ENCODE measurements at regions not wholly inside any gene's neighbourhood (a gene's known extent, or its start where the extent isn't known, plus 50 kb on each side); places are given as distances from the start of the nearest gene placed in this dataset.

GRCh38 chr3:30354513-30354912 lies 251.9 kb upstream of the TGFBR2 start:
- DNase-seq (ENCODE audit: low read depth in 2 of 3, low spot score in 1 of 3), result no peak

DNA sequence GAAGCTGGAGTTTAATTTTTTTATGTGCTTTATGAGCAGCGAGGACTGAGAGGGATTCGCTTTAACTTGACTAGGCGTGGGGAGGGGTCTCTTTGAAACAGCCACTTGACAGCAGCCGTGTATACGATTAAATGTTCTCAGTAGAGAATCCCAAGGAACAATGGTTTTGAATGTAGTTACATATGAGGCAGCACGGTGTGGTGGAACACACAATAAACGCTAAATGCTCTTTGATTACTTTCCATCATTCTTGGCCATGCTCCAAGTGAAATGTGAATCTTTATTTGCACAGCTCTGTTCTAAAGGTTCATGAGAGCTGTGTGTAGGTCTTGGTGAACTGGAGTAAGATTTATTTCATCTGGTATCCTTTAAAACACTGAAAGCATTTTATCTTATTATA lies 251.4 kb upstream of the TGFBR2 start:
- no peak for DNase-seq (ENCODE audit: low read depth in 2 of 3, low spot score in 1 of 3)

DNA sequence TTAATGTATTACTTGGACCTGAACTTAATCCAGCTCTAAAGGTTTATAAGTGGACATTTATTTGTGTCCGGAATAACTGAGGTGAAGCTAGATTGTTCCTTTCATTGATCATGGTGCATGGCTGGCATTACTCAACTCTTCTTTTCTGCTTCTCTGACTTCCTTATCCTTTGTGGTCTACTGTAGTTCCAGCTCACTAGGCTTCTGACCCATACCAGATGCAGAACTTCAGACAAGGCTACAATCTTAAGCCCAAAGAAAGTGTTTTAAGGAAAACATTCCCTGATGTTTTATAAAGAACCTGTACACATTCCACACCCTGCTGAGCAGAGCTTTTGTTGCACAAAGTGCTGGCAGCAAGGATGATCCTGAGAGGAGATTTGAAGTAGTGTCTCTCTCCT lies 250.8 kb upstream of the TGFBR2 start:
- no peak for DNase-seq (ENCODE audit: low read depth in 2 of 3, low spot score in 1 of 3)

DNA sequence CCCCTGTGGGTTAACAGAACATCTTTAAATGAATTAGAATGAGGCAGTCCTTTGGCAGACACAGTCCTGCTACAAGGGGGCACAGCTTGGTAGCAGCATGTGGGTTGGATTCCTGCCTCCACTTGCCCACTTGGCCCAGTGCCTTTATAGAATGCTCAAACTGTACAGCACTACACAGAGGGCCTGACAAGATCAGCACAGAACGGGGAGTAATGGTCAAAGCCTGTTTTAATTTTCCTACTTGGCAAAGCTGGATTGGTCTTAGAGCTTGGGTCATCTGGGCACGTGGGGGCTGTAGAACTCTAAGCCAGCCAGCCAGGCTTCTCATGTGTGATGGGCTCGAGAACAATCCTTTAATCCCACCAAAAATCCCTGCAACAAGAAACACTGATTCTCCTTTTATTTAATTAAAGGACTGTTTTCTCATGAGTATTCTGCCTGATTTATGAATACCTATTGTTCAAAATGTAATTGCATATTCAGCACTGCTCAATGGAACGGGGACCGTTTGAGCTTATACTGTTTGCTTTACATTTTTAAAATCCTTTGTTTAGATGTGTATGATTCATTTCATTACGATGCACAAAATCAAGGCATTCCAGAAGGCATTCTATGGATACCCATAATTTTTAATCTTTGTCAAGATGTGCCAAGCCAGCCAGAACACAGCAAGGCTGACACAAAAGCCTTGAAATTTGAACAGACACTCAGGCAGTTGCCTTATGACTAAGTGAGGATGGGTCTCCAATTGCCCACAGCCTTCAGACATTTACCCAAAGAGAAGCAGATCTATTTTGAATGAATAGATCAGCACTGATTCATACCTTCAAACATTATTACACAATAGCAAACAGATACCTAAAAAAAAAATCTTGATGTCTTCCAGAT lies 249.3 kb upstream of the TGFBR2 start:
- no peak for DNase-seq (ENCODE audit: low read depth in 2 of 3, low spot score in 1 of 3)

DNA sequence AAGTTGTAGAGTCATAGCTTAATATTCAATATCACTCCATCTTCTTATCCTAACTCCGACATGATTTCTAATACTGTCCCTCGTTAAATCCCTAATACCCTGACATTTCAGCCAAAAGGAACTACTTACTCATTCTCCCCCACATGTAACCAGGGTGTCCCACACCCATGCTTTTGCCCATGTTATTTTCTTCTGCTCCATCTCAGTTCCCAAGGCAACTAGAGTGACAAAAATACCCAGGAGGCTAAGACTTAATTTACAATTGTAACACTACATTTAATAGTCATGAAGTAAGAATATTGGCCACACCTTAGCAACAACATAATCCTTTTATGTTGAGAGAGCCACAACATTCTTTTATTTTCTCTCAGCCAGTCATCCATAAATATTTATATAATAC lies 248.5 kb upstream of the TGFBR2 start:
- no peak for DNase-seq (ENCODE audit: low read depth in 2 of 3, low spot score in 1 of 3)

DNA sequence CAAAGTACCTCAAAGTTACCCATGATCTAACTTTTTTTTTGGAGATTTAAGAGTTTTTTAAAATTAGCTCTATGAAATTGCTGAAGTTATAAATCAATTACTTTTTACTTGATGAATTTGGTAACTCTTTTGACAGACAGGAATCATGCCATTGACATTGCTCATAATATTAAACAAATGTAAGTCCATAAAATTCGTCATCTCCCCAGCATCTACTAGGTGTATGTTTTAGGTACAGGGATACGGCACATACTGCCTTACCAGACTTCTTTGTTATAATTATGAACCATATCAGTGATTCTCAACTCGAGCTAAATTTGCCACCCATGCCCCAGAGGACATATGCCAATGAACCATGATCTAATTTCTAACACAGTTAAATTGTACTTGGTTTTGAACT lies 247.5 kb upstream of the TGFBR2 start:
- DNase-seq (ENCODE audit: low read depth in 2 of 3, low spot score in 1 of 3), result no peak

DNA sequence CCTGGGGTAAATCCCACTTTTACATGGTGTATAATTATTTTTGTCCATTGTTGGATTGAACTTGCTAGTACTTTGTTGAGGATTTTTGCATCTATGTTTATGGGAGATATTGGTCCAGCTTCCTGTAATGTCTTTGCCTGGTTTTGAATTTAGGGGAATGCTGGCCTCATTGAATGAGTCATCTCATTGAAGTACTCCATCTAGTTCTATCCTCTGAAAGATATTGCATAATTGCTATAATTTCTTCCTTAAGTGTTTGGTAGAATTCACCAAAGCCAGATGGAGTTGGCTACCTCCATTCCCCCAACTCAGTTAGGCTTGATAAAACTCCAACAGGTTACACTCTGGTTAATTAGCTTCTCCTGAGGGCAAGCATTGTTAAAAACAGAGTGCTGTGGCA lies 237.4 kb upstream of the TGFBR2 start:
- no peak for DNase-seq (ENCODE audit: low read depth in 2 of 3, low spot score in 1 of 3)

GRCh38 chr3:30370681-30371271 lies 235.6 kb upstream of the TGFBR2 start:
- no peak for DNase-seq (ENCODE audit: low read depth in 2 of 3, low spot score in 1 of 3)

DNA sequence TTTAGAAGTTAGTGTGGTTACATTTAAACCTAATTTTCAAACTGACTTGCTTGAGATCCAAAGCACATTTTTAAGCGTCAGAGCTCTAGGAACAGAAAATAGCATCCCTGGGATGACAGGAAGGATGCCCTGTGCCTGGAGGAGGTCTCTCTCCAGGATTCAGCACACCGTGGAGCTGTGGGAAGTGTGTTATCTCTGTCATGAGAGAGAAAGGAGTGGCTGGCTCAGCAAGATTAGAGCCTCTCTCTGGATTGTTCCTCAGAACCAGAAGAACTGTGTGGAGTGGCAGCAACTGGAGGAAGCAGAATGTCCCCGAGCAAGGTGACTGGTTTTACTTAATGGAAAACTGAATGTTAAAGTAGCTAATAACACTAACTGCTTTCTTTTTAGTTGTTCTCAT lies 233.6 kb upstream of the TGFBR2 start:
- no peak for DNase-seq (ENCODE audit: low read depth in 2 of 3, low spot score in 1 of 3)

DNA sequence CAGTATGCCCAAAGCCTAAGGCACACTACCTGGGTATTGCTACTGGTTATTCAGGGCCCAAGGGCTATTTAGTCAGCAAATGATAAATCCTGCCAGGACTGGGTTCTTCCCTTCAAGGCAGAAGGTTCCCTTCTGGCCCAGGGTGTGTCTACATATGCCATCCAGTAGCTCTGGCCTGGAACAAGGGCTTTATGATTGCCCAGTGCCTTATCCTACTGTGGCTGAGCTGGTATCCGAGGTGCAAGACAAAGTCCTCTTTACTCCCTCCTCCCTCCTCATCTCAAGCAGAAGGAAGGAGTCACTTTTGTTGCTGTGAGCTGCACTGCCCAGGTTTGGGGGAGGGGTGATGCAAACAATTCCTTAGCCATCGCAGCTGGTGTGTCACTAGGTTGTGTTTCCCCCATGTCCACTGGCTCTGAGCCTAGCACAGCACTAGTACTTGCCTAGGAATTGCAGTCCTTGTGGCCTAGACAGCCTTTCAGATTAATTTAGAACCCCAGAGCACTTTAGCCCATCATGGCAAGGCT lies 221.8 kb upstream of the TGFBR2 start:
- DNase-seq (ENCODE audit: low read depth in 2 of 3, low spot score in 1 of 3), result no peak

DNA sequence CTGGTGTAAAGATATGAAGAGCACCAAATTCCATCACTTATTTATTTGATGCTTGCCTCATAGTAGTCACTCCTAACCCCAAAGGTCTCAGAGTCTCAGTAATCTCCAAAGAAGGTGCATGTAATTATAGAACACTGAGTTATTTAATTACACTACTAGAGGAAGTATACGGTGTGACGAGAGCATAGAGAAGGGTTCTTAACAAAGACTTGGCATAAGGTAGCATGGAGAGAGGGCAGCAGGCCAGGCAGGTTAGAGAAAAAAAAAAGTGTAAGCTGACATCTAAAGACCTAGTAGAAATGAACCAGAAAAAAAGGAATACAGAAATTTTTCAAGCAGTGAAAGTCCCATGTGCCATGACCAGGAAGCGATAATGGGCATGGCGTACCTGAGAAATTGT lies 213.3 kb upstream of the TGFBR2 start:
- no peak for DNase-seq (ENCODE audit: low read depth in 2 of 3, low spot score in 1 of 3)

DNA sequence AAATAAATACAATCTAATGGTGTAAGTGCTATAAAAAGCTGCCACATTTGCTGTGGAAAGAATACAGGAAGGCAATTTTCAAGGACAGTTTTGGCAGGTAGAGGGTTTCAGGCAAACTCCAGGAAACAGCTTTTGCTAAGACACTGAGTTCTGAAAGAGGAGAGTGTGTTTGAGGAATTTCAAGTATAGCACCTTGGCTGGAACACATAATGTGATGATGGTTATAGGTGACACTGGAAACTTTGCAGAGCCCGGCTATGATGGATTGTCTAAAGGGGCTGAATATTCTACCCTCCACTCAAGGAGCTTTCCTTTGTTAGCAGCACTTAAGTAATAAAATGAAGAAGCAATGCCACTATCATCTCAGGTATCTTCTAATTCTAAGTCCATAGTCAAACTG lies 209.4 kb upstream of the TGFBR2 start:
- DNase-seq (ENCODE audit: low read depth in 2 of 3, low spot score in 1 of 3), result no peak

DNA sequence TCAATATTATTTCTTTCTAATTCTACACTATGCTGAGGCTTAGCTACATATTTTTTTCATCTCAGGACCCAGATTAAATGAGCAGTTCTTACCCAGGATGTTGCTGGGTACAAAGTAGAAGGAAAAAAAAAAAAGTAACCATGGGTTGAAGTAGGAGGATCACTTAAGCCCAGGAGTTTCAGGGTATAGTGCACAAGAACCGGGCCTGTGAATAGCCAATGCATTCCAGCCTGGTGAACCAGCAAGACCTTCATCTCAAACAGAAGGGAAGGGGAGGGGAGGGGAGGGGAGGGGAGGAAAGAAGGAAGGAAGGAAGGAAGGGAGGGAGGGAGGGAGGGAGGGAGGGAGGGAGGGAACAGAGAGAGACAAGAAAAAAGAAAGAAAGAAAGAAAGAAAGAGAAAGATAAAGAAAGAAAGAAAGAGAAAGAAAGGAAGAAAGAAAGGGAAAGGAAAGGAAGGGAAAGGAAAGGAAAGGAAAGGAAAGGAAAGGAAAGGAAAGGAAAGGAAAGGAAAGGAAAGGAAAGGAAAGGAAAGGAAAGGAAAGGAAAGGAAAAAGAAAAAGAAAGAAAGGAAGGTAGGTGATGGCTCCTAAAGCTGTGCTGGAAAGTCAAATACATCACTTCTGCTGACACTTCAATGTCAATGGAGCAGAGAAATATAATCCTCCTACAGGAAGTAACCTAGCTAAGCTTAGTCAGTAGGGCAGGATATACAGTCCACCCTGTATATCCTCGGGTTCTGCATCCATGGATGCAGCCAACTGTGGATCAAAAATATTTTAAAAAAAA lies 206.8 kb upstream of the TGFBR2 start:
- DNase-seq (ENCODE audit: low read depth in 2 of 3, low spot score in 1 of 3), result no peak

DNA sequence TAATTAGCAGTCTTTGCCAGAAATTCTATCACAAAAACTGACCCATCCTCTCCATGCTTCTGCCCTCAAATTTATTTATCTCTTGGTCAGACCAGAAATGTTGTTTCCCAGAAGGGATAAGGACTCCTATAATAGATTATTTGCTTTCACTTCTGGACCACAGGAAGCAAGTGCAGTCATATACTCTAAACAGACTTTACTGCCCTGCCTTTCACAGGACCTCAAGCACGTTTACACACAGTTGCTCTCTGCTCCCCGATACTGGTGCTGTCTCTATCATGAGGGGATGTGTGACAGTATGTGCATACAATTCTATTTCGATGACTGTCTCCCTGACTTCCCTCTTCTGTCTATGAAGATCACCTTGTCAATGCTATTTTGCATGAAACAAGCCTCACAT lies 205.5 kb upstream of the TGFBR2 start:
- no peak for DNase-seq (ENCODE audit: low read depth in 2 of 3, low spot score in 1 of 3)

- DNase-seq (ENCODE audit: low read depth in 2 of 3, low spot score in 1 of 3), result no peak
Measured at GRCh38 chr3:30401971-30402370, 204.4 kb upstream of the TGFBR2 start.

GRCh38 chr3:30407651-30408050 lies 198.8 kb upstream of the TGFBR2 start:
- no peak for DNase-seq (ENCODE audit: low read depth in 2 of 3, low spot score in 1 of 3)

- no peak for DNase-seq (ENCODE audit: low read depth in 2 of 3, low spot score in 1 of 3)
Measured at GRCh38 chr3:30408105-30408557, 198.3 kb upstream of the TGFBR2 start.

DNA sequence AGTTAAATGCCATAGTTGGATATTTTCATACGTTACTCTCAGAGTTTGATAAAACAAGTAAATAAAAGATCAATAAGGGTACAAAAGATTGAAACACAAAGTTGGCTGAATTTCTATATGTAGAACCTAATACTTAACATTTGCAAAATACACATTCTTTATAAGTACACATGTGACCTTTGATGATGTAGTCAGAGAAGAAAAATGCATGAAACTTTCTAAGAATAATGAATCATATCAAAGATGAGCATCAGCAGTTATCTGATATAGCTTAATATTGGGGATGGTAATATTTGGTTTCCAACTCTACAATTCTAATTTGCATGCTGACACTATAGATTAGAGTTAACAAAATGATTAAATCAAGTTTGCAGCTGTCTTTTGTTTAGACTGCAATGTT lies 188.0 kb upstream of the TGFBR2 start:
- no peak for DNase-seq (ENCODE audit: low read depth in 2 of 3, low spot score in 1 of 3)

DNA sequence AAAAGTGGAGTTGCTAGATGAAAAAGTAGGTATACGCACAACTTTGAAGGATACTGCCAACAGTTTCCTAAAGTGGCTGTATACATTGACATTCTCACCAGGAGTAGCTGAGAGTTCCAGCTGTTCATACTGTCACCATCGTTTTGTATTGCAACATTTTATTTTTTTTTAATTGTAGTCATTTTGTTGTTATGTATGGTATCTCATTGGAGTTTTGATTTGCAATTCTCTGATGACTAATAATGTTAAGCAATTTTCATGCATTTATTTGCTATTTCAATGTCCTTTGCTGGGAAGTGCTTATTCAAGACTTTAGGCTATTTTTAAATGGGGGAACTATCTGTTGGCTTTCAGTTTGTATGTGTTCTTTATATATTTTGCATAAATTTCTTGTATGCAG lies 185.1 kb upstream of the TGFBR2 start:
- DNase-seq (ENCODE audit: low read depth in 2 of 3, low spot score in 1 of 3), result no peak

GRCh38 chr3:30426293-30426993 lies 180.0 kb upstream of the TGFBR2 start:
- DNase-seq (ENCODE audit: low read depth in 2 of 3, low spot score in 1 of 3), result no peak

- no peak for DNase-seq (ENCODE audit: low read depth in 2 of 3, low spot score in 1 of 3)
Measured at GRCh38 chr3:30428251-30428650, 178.2 kb upstream of the TGFBR2 start.

Data from stimulated activated CD4-positive, alpha-beta T cell treated with anti-CD3 and anti-CD28 coated beads, Interleukin-12 subunit alpha, Interleukin-12 subunit beta, amount 100 ng/mL, for 48 hours (primary cell).